Islet of Langerhans (tissue), 1 donor: ENCODE measurements at regions not wholly inside any gene's neighbourhood (a gene's known extent, or its start where the extent isn't known, plus 50 kb on each side); places are given as distances from the start of the nearest gene placed in this dataset.

Experiments used
- FAIRE-seq: peaks from one replicate; lab custom pipeline; 2011; peaks lifted over from hg19 to GRCh38; lab: Jason Lieb, UNC

- no peak for FAIRE-seq
Observed at GRCh38 chr17:71338396-71338795, 782.4 kb upstream of the SOX9 start.

DNA sequence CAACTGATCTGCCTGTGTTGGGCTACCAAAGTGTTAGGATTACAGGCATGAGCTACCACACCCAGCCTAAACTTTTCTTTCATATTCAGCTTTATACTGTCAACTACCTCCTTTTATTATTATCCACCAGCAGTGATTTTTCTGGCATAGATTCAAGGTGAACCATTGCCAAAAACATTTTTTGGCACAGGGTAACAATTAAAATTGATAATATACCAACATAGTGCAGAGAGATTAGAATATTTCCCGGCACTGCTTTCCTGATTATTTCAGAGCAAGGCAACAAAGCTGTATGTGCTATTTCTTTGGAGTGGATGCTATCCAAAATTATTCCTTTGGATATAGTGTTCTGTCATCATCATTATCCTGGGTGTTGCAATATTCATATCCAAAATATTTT, 781.6 kb upstream of the SOX9 start:
- no peak for FAIRE-seq

- no peak for FAIRE-seq
Observed at GRCh38 chr17:71342737-71343136, 778.1 kb upstream of the SOX9 start.

- no peak for FAIRE-seq
Observed at GRCh38 chr17:71349908-71350600, 770.8 kb upstream of the SOX9 start.

DNA sequence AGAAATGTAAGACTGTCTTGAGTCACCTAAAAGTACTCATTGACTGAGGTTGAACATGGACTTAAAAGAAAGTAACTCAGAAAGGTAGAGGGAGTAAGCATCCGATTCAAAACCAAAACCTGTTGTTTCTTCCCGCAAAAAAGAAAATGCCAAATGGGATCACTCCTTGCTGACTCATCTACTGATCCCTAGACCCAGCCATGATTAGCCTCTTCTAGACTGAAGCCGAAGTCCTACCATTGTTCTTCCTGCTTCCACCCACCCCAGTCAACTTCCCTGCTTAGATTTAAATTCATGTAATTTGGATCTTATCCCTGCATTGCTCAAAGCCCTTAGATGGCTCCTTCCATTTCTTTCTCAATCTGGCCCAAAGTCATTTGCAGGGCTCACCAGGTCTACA, 760.5 kb upstream of the SOX9 start:
- FAIRE-seq, result no peak

GRCh38 chr17:71361656-71362450, 759.0 kb upstream of the SOX9 start:
- FAIRE-seq, result no peak

DNA sequence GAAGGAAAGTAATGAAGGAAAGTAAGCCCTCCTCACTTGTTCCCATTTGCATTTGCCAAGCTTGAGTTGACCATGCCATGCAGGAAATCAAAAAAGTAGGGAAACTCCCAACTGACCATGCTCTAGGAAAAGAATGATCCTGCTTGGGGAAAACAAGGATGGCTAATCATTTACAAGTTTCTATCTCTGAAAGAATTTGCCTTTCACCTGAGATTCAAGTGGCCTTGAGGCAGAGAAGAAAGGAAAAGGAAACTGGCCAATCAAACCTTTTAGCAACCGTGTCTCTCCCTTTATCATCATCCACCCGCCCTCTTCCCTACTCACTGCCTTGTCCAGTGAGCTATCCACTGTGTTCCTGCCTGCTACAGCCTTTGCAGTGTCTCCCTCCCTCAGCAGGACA, 757.2 kb upstream of the SOX9 start:
- FAIRE-seq, result no peak

DNA sequence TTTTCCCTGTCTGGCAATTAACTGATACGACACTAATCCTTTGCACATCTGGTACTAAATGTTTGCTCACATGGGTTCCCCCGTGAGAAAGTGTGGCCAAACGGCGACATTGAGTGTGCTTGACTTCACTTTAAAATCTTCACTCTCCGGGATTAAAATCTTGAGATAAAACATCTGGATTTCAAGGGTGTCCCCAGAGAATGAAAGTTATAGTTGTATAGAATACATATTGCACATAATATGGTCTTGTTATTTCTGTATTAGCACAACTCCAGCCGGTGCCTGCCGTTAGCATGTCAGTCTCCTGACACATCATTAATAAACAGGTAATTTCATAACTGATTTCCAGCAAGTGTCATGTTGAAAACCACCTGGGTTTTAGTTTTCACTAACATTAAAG, 749.0 kb upstream of the SOX9 start:
- no peak for FAIRE-seq

DNA sequence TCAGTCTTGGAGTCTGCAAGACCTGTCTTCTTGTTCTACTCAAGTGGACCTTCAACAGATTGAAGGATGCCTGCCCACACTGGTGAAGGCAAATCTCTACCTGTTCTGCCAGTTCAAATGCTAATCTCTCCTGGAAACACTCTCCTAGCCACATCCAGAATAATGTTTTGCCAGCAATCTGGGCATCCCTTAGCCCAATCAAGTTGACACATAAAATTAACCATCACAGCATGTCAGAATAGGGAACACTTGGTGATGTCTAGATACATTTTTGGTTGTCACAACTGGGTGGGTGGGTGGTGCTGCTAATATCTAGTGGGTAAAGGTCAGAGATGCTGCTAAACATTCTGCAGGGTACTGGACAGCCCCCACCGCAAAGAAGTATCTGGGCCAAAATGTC, 744.9 kb upstream of the SOX9 start:
- no peak for FAIRE-seq

GRCh38 chr17:71376933-71377332, 743.9 kb upstream of the SOX9 start:
- FAIRE-seq, result no peak

DNA sequence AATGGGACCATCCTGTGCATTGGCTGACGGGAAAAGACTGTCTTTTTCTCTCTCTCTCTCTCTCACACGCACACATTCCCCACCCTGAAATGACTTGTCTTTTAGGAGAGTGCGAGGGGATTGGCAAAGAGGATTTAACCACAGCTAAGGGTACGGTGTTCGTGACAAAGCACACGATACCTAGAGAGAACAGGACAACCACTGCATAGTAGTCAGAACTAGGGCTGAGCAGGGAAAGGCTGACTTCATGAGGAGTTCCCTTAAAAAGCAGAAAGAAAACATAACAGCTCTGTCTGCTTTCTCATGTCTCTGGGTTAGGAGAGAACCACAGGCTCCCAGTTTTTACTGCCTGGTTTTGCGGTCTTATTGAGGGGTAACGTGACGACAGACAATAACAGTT, 742.8 kb upstream of the SOX9 start:
- no peak for FAIRE-seq

GRCh38 chr17:71378741-71379140, 742.1 kb upstream of the SOX9 start:
- no peak for FAIRE-seq

- no peak for FAIRE-seq
Observed at GRCh38 chr17:71379512-71379911, 741.3 kb upstream of the SOX9 start.

DNA sequence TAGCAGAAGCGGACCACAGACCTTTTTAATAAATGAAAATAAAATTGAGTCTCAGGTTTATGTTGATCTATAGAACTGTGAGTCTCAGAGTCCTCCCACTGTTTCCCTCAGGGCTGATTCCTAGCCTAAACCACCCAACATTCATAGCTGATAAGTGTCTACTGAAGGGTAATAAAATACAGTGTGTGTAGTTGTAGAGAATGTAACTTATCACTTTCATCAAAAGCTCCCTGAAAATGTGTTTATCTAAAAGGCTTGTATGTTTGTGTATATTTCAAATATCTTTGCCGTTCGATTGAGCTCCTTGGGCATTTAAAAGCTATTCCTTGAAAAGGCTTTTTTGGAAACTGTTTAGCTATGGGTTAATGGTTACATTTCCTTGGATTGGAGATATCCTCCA, 740.3 kb upstream of the SOX9 start:
- no peak for FAIRE-seq

- no peak for FAIRE-seq
Observed at GRCh38 chr17:71380936-71381335, 739.9 kb upstream of the SOX9 start.

GRCh38 chr17:71383091-71383490, 737.7 kb upstream of the SOX9 start:
- no peak for FAIRE-seq

DNA sequence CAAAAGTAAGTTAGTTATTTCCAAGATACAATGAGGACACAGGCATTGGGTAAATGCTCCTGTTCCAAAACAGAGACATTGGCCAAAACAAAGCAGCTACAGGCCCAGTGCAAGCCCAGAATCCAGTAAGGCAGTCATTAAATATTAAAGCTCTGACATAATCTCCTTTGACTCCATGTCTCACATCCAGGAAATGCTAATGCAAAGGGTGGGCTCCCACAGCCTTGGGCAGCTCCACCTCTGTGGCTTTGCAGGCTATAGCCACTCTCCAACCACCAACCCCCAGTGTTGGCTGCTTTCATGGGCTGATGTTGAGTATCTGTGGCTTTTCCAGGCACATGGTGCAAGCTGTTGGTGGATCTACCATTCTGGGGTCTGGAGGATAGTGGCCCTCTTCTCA, 733.4 kb upstream of the SOX9 start:
- FAIRE-seq, result no peak

- FAIRE-seq, result no peak
Observed at GRCh38 chr17:71392715-71393567, 727.9 kb upstream of the SOX9 start.

DNA sequence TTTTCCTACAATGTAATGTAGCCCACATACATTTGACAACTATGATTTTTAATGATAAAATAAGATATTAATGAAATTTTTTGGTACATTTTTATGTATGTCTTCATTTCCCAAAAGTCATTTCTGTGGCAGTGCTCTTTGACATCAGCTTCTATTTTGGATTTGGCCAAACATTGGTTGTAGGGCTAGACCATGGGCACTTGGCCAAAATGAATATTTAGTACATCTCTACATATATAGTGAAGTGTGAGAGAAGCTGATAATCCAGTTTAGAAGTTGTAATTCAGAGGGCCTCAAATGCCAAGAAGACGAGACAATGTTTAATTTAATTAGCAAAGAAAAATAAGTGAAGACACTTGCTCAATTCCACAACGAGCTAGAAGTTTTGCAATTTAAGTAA, 724.9 kb upstream of the SOX9 start:
- FAIRE-seq, result no peak

GRCh38 chr17:71396711-71397110, 724.1 kb upstream of the SOX9 start:
- FAIRE-seq, result no peak

DNA sequence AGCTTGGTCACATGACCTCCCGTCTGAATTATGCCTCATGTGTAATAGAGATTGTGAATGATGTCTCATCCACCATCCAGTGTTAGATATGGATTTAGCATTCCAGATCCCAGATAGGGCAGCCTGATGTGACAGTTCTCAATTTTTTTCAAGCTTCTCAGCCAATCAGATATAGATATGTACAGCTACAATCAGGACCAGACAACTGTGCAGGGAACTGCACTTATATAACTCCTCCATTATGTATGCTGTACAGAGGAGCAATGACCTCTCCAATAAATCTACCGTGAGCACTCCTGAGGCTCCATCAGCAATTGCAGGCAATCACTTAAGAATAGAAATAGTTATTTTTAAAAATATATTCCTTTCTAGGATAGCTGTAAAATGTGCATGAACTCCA, 722.8 kb upstream of the SOX9 start:
- FAIRE-seq, result no peak

GRCh38 chr17:71398800-71399219, 722.0 kb upstream of the SOX9 start:
- no peak for FAIRE-seq

- FAIRE-seq, result no peak
Observed at GRCh38 chr17:71399221-71399620, 721.6 kb upstream of the SOX9 start.
